SK-N-SH (cell line): ENCODE measurements at regions not wholly inside any gene's neighbourhood (a gene's known extent, or its start where the extent isn't known, plus 50 kb on each side); places are given as distances from the start of the nearest gene placed in this dataset.

Experiments
- EZH2phosphoT487 ChIP-seq: fragments of 200-600 bp; sonication (generic); IDR thresholded peaks from 2 replicates; pipeline ENCODE4 v1.6.1; 2017; ENCODE audit warnings: low read depth, mixed run types, mild to moderate bottlenecking, antibody characterized with exemption, moderate library complexity, borderline replicate concordance
- RAD21 ChIP-seq: IDR thresholded peaks from 2 replicates; pipeline ENCODE4 v1.6.1; 2012; ENCODE audit warnings: mild to moderate bottlenecking, low read length
- TAF1 ChIP-seq: IDR thresholded peaks from 2 replicates; pipeline ENCODE4 v1.6.1; 2012; ENCODE audit warnings: low read depth, mild to moderate bottlenecking, low read length, moderate library complexity, borderline replicate concordance

- TF ChIP-seq RAD21 (no peak), TAF1 (no peak), EZH2phosphoT487 (no peak)
Observed at GRCh38 chr7:372546-372931, 82.6 kb downstream of the FOXL3 start.
